AG09309 (cell line): ENCODE measurements at regions not wholly inside any gene's neighbourhood (a gene's known extent, or its start where the extent isn't known, plus 50 kb on each side); places are given as distances from the start of the nearest gene placed in this dataset.

ENCODE experiments used
- DNase-seq: peaks from one replicate; pipeline ENCODE4 v3.0.0-alpha.2; 2010; ENCODE audit warnings: low read depth
- H3K4me3 ChIP-seq: 2 replicates; pipeline ENCODE4 v1.5.1; 2011; ENCODE audit warnings: mild to moderate bottlenecking, low read depth, low read length, moderate library complexity; ENCODE audit not compliant: control insufficient read depth
- TF ChIP-seq, protein P1 (sequence below): IDR thresholded peaks from 2 replicates; pipeline ENCODE4 v1.5.1; 2011; ENCODE audit warnings: mild to moderate bottlenecking, low read depth, low read length, inconsistent platforms; ENCODE audit not compliant: insufficient read depth, control insufficient read depth; ENCODE audit errors: missing control alignments

DNA sequence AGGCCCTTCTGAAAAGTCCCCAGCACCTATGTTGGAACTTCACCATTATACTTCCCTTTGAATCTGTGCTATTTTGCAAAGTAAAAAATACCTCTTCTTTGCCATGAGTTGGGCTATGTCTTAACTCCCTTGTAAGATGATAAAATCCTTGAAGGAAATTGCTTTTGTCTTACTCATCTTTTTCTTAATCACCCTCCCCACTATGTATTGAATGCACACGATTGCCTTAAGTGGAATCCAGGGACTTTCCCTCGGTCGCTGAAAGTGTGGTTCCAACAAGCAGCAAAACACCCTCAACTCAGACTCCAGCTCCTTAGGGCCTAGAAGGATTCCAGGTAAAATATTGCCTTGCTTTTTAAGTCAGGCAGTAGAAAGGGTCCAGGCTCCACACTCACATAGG lies 173.2 kb upstream of the ARL4C start:
- DNase-seq: peak; percentile 57
- TF ChIP-seq, protein P1, sequence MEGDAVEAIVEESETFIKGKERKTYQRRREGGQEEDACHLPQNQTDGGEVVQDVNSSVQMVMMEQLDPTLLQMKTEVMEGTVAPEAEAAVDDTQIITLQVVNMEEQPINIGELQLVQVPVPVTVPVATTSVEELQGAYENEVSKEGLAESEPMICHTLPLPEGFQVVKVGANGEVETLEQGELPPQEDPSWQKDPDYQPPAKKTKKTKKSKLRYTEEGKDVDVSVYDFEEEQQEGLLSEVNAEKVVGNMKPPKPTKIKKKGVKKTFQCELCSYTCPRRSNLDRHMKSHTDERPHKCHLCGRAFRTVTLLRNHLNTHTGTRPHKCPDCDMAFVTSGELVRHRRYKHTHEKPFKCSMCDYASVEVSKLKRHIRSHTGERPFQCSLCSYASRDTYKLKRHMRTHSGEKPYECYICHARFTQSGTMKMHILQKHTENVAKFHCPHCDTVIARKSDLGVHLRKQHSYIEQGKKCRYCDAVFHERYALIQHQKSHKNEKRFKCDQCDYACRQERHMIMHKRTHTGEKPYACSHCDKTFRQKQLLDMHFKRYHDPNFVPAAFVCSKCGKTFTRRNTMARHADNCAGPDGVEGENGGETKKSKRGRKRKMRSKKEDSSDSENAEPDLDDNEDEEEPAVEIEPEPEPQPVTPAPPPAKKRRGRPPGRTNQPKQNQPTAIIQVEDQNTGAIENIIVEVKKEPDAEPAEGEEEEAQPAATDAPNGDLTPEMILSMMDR: no peak
- no peak overlapping the region for H3K4me3 ChIP-seq

DNA sequence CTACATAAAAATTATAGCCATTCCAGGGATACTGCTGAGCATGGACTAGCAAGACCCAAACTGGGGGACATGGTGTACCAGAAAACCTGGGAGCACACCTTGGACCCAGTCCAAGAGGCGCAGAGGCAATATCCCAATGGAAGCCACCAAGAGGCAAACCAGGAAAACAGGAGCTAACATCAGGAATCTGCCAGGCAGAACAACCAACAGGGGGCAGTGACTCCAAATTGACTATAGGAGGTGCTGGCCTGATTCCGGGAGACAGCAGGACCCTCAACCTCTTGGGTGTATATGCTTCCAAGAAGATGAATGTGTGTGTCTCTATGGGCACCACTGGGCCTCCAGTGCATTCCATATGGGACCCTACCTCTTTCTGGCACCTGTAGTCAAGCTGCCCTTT lies 172.7 kb upstream of the ARL4C start:
- TF ChIP-seq, protein P1: peak; percentile 16
- no peak for DNase-seq
- no peak overlapping the region for H3K4me3 ChIP-seq

- no peak overlapping the region for H3K4me3 ChIP-seq
- DNase-seq: no peak
- TF ChIP-seq, protein P1: no peak
Measured at GRCh38 chr2:234669001-234669400, 172.1 kb upstream of the ARL4C start.

DNA sequence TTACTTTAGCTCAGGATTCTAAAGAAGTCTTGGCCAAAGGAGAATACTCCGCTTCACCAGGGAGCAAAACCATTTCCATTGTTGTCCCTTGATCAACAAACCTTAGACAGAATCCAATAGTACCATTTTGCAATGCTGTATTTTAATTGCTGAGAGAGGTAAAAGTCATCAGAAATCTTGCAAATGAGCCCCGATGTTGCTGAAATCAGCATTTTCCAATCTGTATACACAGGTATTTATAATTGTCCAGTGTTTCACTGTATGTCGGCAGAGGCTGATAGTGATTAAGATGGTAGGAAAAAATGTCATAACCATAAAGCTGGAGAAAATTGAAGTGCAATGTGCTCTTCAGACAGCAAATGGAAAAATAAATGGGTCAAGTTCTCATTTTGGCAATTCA lies 170.0 kb upstream of the ARL4C start:
- no peak for DNase-seq
- TF ChIP-seq, protein P1: no peak
- no peak overlapping the region for H3K4me3 ChIP-seq

- TF ChIP-seq, protein P1: no peak
- DNase-seq: no peak
- no peak overlapping the region for H3K4me3 ChIP-seq
Measured at GRCh38 chr2:234665304-234665703, 168.4 kb upstream of the ARL4C start.

- DNase-seq: no peak
- no peak overlapping the region for H3K4me3 ChIP-seq
- TF ChIP-seq, protein P1: no peak
Measured at GRCh38 chr2:234661849-234662248, 165.0 kb upstream of the ARL4C start.

GRCh38 chr2:234661175-234661574 lies 164.3 kb upstream of the ARL4C start:
- TF ChIP-seq, protein P1: no peak
- no peak overlapping the region for H3K4me3 ChIP-seq
- DNase-seq: no peak
